Fibroblast of lung (primary cell): ENCODE measurements at regions not wholly inside any gene's neighbourhood (a gene's known extent, or its start where the extent isn't known, plus 50 kb on each side); places are given as distances from the start of the nearest gene placed in this dataset.

Source experiments
- DNase-seq, 2 donors: peaks; one replicate each; pipeline versions ENCODE4 v3.0.0 to v3.0.0-alpha.2; 2010; ENCODE audit warnings: low read depth in 2 of 2
- H2AFZ ChIP-seq: 2 replicates; pipeline ENCODE4 v1.5.1; 2012; ENCODE audit warnings: low read length, control low read depth, inconsistent platforms
- H3K27ac ChIP-seq: 2 replicates; pipeline ENCODE4 v1.5.1; 2011; ENCODE audit warnings: low read length, control low read depth; ENCODE audit not compliant: insufficient read depth
- H3K27me3 ChIP-seq: 2 replicates; pipeline ENCODE4 v1.5.1; 2011; ENCODE audit warnings: mild to moderate bottlenecking, low read length; ENCODE audit not compliant: control insufficient read depth, insufficient read depth
- H3K36me3 ChIP-seq: 2 replicates; pipeline ENCODE4 v1.5.1; 2011; ENCODE audit warnings: low read length; ENCODE audit not compliant: control insufficient read depth, insufficient read depth
- H3K4me1 ChIP-seq: 2 replicates; pipeline ENCODE4 v1.5.1; 2011; ENCODE audit warnings: low read length; ENCODE audit not compliant: control insufficient read depth, insufficient read depth; ENCODE audit errors: extremely low read depth
- H3K4me2 ChIP-seq: 2 replicates; pipeline ENCODE4 v1.5.1; 2011; ENCODE audit warnings: low read length, control low read depth; ENCODE audit not compliant: insufficient read depth; ENCODE audit errors: extremely low read depth
- H3K4me3 ChIP-seq, 4 experiments: fragments of 200-600 bp in 1 of 4; sonication (generic) in 1 of 4; replicated peaks in 1 of 4; 2 replicates each; pipeline ENCODE4 v1.5.1; 2011 to 2016; ENCODE audit warnings: low read length in 4 of 4, low read depth in 3 of 4, mild to moderate bottlenecking in 3 of 4, control low read depth in 2 of 4, inconsistent platforms in 1 of 4, mixed read lengths in 1 of 4; ENCODE audit not compliant: insufficient read depth in 1 of 4; ENCODE audit errors: control extremely low read depth in 1 of 4
- H3K79me2 ChIP-seq: 2 replicates; pipeline ENCODE4 v1.5.1; 2012; ENCODE audit warnings: mild to moderate bottlenecking, low read length, inconsistent platforms; ENCODE audit not compliant: control insufficient read depth, insufficient read depth
- H3K9ac ChIP-seq: 2 replicates; pipeline ENCODE4 v1.5.1; 2011; ENCODE audit warnings: mild to moderate bottlenecking, low read length, control low read depth; ENCODE audit not compliant: insufficient read depth
- H3K9me3 ChIP-seq: 2 replicates; pipeline ENCODE4 v1.5.1; 2012; ENCODE audit warnings: low read depth, low read length; ENCODE audit not compliant: control insufficient read depth, insufficient read depth
- H4K20me1 ChIP-seq: 2 replicates; pipeline ENCODE4 v1.5.1; 2011; ENCODE audit warnings: low read length; ENCODE audit not compliant: control insufficient read depth, insufficient read depth; ENCODE audit errors: extremely low read depth
- EZH2 ChIP-seq: IDR thresholded peaks from 2 replicates; pipeline ENCODE4 v1.5.1; 2012; ENCODE audit warnings: low read length, control low read depth, mild to moderate bottlenecking; ENCODE audit errors: missing control alignments
- TF ChIP-seq, protein P1 (sequence below), 2 donors: IDR thresholded peaks in 1 of 2; conservative IDR thresholded peaks in 1 of 2; 1 replicate in 1 of 2; 2 replicates in 1 of 2; pipeline ENCODE4 v1.5.1; 2011 to 2012; ENCODE audit warnings: low read length in 2 of 2, control low read depth in 1 of 2, inconsistent platforms in 1 of 2, low read depth in 1 of 2, mild to moderate bottlenecking in 1 of 2

DNA sequence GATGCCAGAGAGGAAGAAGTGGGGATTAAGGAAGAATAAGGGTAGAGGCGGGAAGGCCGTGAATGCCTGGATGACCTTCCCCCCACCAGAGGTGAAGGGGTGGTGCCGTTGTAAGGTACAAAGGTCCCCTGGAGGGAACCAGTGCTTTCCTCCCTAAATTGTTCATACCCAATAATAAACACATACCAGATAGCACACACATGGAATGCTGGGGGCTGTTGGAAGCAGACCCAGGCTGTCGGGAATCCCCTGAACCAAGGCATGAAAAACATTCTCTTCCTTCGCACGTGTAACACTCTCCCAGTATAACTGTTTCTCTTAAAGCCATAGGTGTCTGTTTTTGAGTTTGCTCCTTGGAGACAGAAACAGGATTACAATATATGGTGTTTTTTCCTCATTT, 107.1 kb upstream of the CTAGE1 start:
- TF ChIP-seq, protein P1, sequence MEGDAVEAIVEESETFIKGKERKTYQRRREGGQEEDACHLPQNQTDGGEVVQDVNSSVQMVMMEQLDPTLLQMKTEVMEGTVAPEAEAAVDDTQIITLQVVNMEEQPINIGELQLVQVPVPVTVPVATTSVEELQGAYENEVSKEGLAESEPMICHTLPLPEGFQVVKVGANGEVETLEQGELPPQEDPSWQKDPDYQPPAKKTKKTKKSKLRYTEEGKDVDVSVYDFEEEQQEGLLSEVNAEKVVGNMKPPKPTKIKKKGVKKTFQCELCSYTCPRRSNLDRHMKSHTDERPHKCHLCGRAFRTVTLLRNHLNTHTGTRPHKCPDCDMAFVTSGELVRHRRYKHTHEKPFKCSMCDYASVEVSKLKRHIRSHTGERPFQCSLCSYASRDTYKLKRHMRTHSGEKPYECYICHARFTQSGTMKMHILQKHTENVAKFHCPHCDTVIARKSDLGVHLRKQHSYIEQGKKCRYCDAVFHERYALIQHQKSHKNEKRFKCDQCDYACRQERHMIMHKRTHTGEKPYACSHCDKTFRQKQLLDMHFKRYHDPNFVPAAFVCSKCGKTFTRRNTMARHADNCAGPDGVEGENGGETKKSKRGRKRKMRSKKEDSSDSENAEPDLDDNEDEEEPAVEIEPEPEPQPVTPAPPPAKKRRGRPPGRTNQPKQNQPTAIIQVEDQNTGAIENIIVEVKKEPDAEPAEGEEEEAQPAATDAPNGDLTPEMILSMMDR (conservative IDR thresholded peaks at IDR 0.05 in 1 of 2, IDR thresholded peaks at IDR 0.05 in 1 of 2; ENCODE audit: low read depth in 1 of 2, low read length in 2 of 2) = no peak
- no peak for TF ChIP-seq EZH2
- no peak overlapping the region for H3K4me3 ChIP-seq
- H3K27ac ChIP-seq = no peak overlapping the region
- H3K79me2 ChIP-seq = no peaks in the 10 kb centered on the region
- H3K9ac ChIP-seq = no peak overlapping the region
- DNase-seq = peak in 1 of 2 donors; percentile 18
- H3K9me3 ChIP-seq = no peaks in the 10 kb centered on the region
- H4K20me1 ChIP-seq = no peaks in the 10 kb centered on the region
- H3K36me3 ChIP-seq = no peaks in the 10 kb centered on the region
- no peak overlapping the region for H2AFZ ChIP-seq
- no peaks in the 10 kb centered on the region for H3K4me1 ChIP-seq
- no peaks in the 10 kb centered on the region for H3K27me3 ChIP-seq
- no peak overlapping the region for H3K4me2 ChIP-seq

DNA sequence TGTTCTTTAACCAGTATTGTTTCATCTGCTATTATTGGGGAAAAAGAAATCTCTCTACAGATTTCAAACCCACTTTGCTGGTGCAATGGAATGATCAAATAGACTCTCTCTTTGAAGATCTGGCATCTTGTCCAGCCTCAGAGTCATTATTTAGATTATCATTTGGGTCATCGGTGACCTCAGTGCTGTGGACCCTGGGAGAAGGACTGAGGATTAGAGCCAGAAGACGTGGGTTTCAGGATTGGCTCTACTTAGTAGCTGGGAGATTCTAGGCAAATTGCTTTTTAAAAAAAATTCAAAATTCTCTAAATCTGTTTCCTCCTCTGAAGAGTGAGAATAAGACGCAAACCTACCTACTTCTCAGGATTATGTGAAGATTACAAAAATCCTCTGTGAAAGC, 107.6 kb upstream of the CTAGE1 start:
- H3K27me3 ChIP-seq = no peaks in the 10 kb centered on the region
- H3K79me2 ChIP-seq = no peaks in the 10 kb centered on the region
- no peaks in the 10 kb centered on the region for H3K36me3 ChIP-seq
- no peaks in the 10 kb centered on the region for H3K9me3 ChIP-seq
- H3K9ac ChIP-seq = no peak overlapping the region
- no peak overlapping the region for H3K4me3 ChIP-seq
- H3K27ac ChIP-seq = no peak overlapping the region
- no peak for DNase-seq
- no peak overlapping the region for H2AFZ ChIP-seq
- TF ChIP-seq EZH2 = no peak
- TF ChIP-seq, protein P1 (conservative IDR thresholded peaks at IDR 0.05 in 1 of 2, IDR thresholded peaks at IDR 0.05 in 1 of 2; ENCODE audit: low read depth in 1 of 2, low read length in 2 of 2) = no peak
- no peaks in the 10 kb centered on the region for H4K20me1 ChIP-seq
- no peak overlapping the region for H3K4me2 ChIP-seq
- no peaks in the 10 kb centered on the region for H3K4me1 ChIP-seq

DNA sequence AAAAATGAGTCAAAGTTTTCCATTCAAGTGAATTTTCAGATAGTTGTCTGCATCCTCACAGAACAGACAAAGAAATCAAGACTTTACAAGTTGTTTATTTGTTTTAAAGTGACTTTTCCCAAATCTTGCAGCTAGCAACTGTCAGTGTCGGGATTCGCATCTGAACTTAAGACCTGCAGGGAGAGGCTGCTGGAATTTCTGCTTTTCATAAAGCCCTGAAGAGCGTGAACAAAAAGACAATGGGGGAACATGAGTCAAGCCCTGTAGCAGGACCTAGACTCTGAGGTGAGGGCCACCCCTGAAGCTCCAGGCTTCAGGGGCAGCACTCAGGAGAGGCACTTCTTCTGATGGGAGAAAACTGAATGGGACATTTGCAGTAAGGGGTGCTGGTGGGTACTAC, 108.2 kb upstream of the CTAGE1 start:
- H4K20me1 ChIP-seq = no peaks in the 10 kb centered on the region
- no peaks in the 10 kb centered on the region for H3K27me3 ChIP-seq
- no peak overlapping the region for H3K4me3 ChIP-seq
- no peaks in the 10 kb centered on the region for H3K9me3 ChIP-seq
- no peaks in the 10 kb centered on the region for H3K79me2 ChIP-seq
- no peak overlapping the region for H3K9ac ChIP-seq
- TF ChIP-seq, protein P1 (conservative IDR thresholded peaks at IDR 0.05 in 1 of 2, IDR thresholded peaks at IDR 0.05 in 1 of 2; ENCODE audit: low read depth in 1 of 2, low read length in 2 of 2) = no peak
- TF ChIP-seq EZH2 = no peak
- no peak overlapping the region for H3K27ac ChIP-seq
- no peaks in the 10 kb centered on the region for H3K36me3 ChIP-seq
- no peak overlapping the region for H3K4me2 ChIP-seq
- no peak overlapping the region for H2AFZ ChIP-seq
- no peaks in the 10 kb centered on the region for H3K4me1 ChIP-seq
- DNase-seq = no peak
